ENCODE measurements at regions not wholly inside any gene's neighbourhood (a gene's known extent, or its start where the extent isn't known, plus 50 kb on each side); places are given as distances from the start of the nearest gene placed in this dataset.
"Not testable (repeated sequence)": the region's sequence is repeated elsewhere in the genome, so short reads cannot be mapped to it uniquely, and the experiment has no call there.

DNA sequence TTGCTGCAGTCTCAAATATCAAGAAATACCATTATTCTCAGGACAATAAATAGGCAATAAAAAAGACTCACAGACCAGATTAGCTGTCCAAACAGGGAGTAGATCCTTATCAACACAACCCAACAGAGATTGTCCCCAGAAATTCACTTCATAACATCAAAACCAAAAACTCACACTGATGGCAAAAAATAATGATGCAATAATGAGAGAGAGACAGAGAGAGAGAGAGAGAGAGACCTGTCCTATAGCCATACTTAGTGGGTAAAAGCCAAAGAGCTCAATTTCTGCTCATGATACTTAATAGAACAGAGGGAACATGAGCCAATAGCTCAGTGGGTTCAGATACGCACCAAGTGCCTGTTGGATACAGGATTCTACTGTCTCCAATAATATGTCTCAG, 244.5 kb downstream of the FAM72C start:
- intact Hi-C loops (cut with DNase I): no loop called here
- DNase-seq (no peak), ATAC-seq (ENCODE audit: poor library complexity) (no peak)

DNA sequence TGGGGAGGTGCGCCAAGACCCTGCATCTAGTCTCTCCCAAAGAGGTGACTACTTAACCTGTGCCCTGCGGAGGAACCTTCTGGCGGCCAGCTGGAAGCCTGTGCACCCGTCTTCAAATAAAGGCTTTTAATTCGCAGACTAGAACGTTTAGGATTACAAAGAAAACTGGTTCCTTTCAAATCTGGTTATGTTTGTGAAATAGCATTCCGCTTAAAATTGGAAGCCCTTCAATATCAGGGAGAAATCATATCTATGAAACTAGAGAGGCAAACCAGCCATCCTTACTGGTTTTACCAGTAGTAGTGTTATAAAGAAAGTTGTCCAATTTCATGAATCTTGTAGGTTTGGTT, 250.8 kb downstream of the FAM72C start:
- ATAC-seq (ENCODE audit: poor library complexity) (no peak), DNase-seq (no peak)
- intact Hi-C loops (cut with DNase I): no loop called here

DNA sequence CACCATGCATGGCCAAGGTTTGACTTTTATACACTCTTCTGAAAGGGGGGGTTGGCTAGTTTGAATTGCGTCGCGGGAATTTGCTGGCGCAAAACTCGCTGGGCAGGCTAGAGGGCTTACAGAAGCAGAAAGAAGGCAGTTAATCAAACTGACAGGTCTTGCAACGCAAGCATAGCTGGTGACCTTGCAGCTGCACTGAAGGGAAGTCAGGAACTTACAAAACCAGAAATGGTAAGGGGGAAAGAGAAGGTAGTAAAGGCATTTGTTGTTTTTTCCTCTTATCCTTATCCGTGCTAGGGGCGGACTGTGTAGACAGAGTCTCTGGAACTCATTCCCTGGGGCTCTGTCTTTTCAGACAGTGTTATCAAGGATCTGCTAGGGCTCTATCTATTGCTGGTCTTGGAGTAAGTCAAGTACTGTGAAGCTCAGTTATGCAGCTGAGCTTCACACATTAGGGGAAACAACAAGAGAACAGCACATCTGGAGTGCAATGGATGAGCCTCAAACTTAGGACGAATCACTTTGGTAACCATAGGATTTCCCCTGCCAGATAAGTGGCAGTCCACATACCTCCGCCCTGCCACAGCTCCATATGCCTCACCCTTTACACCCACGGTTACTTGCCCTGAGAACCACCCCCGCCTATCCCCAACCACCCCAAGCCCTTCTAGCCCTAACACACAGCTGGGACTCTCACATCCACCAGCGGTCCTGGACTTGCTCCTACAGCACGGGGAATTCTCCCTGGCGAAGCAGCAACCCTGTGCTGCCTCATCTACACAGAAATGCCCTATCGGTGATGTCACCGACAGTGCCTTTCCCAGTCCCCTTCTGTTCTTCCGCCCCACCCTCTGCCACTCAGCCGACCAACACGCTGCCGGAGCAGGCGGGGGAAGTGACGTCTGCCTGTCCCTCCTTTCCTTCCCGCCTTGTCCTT, 251.4 kb downstream of the FAM72C start:
- peak; percentile 53 for DNase-seq
- intact Hi-C loops (cut with DNase I): no loop called here
- peak; percentile 41 for ATAC-seq (ENCODE audit: poor library complexity)

DNA sequence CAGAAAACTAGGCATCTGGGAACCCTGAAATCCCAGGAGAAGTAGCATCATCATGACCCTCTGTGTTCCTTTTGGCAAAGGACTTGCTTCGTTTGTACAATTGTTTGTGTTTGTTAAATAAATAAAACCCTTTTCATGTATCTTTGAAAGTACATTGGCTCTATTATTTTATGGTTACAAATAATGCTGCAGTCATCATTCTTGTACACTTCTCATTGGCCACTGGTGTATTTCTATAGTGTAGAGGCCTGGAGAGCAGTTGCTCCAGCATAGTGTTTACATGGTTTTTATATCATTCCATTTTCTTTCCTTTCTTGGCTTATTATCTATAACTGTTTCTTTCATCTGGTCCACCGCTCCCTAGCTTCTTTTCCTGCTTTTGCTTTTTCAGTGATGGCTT, 253.3 kb downstream of the FAM72C start:
- intact Hi-C loops (cut with DNase I): no loop called here
- no peak for DNase-seq
- ATAC-seq (ENCODE audit: poor library complexity): no peak

DNA sequence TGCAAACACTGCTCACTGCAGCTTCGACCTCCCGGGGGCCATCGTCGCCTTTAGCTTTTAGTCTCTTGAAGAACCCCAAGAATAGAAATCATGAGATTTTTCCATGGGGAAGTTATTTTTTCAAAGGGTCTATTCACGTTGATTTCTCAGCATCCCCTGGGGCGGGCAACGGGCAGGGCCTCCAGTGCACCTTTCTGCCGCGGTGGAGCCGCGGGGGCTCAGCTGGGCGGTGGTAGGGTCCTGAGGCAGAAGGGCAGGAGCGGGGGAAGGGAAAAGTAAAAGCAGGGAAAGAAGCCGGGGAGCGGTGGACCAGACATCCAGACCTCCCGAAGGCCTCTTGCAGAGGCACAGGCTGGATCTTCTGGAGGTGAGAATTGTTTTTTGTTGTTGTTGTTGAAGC, 253.8 kb downstream of the FAM72C start:
- intact Hi-C loops (cut with DNase I): no loop called here
- DNase-seq (no peak), ATAC-seq (ENCODE audit: poor library complexity) (no peak)

GRCh38 chr1:143717434-143717833, 254.4 kb downstream of the FAM72C start:
- DNase-seq: no peak
- intact Hi-C loops (cut with DNase I): no loop called here
- ATAC-seq (ENCODE audit: poor library complexity): no peak

GRCh38 chr1:143714913-143715312, 256.9 kb downstream of the FAM72C start:
- DNase-seq; ATAC-seq (ENCODE audit: poor library complexity); intact Hi-C loops (cut with DNase I): not testable (repeated sequence)

DNA sequence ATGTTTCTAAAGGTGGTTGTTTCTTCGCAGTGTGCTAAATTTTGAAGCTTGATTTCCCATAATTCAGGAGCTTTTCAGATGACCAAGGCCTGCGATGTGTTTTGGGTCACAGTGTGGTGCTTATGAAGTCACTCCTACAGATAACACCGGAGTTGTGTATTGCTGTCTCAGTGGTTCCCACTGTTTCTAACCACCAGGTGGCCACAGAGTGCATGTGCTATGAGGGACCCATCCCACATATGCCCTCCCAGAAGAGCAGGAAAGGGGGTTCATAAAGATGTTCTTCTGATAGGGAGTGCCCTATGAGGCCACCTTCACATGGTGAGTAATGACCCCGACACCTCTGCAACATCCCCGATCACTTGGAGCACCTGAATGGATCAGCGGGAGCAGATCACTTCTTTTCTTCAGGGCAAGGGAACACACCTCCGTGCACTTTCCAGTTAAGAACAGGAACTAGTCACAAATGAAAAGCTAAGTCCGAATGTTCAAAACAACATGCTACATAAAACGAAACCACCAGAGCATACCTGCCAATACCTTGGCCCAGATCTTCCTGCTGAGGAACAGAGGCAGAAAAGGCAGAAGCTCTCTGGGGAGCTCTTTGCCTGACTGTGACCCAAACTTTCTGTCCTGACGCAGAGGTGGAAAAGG, 262.1 kb downstream of the FAM72C start:
- ATAC-seq (ENCODE audit: poor library complexity); DNase-seq; intact Hi-C loops (cut with DNase I): not testable (repeated sequence)

DNA sequence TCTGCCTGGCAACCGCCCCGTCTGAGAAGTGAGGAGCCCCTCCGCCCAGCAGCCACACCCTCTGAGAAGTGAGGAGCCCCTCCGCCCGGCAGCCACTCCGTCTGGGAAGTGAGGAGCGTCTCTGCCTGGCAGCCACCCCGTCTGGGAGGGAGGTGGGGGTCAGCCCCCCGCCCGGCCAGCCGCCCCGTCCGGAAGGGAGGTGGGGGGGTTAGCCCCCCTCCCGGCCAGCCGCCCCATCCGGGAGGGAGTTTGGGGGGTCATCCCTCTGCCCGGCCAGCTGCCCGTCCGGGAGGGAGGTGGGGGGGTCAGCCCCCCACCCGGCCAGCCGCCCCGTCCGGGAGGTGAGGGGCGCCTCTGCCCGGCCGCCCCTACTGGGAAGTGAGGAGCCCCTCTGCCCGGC, 269.0 kb downstream of the FAM72C start:
- intact Hi-C loops (cut with DNase I); ATAC-seq (ENCODE audit: poor library complexity); DNase-seq: not testable (repeated sequence)

DNA sequence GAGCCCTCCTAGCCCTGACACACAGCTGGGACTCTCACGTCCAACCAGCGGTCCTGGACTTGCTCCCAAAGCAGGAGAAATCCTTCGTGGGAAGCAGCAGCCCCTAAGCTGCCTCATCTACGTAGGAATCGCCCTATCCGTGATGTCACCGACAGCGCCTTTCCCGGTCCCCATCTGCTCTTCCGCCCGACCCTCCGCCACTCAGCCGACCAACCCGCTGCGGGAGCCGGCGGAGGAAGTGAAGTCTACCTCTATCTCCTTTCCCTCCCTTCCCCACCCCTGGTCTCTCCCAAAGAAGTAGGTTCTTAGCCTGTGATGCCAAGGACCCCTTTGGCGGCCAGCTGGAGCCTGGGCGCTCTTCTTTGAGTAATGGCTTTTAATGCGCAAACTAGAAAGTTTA, 272.1 kb downstream of the FAM72C start:
- DNase-seq: no peak
- ATAC-seq (ENCODE audit: poor library complexity): no peak
- intact Hi-C loops (cut with DNase I): no loop called here

GRCh38 chr1:143699115-143699514, 272.7 kb downstream of the FAM72C start:
- intact Hi-C loops (cut with DNase I): no loop called here
- DNase-seq (peak; percentile 51), ATAC-seq (ENCODE audit: poor library complexity) (no peak)

DNA sequence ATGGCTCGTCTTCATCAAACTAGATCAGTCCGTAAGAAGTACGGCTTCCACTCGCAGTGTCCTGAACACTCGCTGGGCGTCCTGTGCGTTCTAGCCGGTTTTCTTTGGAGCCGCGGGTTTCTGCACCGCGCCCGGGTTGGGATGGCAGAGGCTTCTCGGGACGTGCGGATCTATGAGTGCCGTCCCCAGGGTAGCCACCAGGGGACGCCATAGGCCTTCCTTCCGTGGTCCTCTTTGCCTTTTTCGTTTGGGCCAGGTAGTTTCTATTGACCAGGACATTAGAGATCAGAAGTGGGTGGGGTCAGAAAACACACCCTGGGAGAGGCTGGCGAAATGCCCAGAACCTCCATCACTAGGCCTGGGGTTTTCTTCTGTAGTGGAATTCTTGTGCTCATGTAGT, 273.8 kb downstream of the FAM72C start:
- DNase-seq: peak; percentile 52
- no peak for ATAC-seq (ENCODE audit: poor library complexity)
- intact Hi-C loops (cut with DNase I): no loop called here

DNA sequence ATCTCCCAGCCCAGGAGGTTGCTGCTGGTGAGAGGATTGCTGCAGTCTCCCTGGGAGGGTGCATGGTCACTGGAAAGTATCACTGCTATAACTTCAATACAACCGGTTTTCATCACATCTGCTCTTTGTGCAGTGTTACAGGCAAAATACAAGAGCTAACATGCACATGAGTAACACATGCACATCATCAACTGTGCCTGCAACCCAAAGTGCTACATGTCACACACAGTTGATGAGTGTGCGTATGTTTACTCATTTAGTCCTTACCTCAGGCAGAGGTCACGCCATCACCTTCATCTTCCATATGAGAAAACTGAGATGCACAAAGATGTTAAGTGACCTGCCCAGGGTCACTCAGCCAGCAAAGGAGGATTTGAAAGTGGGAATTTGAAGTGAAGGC, 277.7 kb downstream of the FAM72C start:
- DNase-seq: no peak
- ATAC-seq (ENCODE audit: poor library complexity): no peak
- intact Hi-C loops (cut with DNase I): no loop called here

- ATAC-seq (ENCODE audit: poor library complexity): no peak
- no peak for DNase-seq
- intact Hi-C loops (cut with DNase I): no loop called here
These were observed 279.7 kb downstream of the FAM72C start for GRCh38 chr1:143691971-143692529.

- intact Hi-C loops (cut with DNase I): no loop called here
- DNase-seq (no peak), ATAC-seq (ENCODE audit: poor library complexity) (no peak)
These were observed 280.3 kb downstream of the FAM72C start for GRCh38 chr1:143691400-143691891.

- intact Hi-C loops (cut with DNase I): no loop called here
- DNase-seq (no peak), ATAC-seq (ENCODE audit: poor library complexity) (no peak)
These were observed 282.0 kb downstream of the FAM72C start for GRCh38 chr1:143689781-143690180.

GRCh38 chr1:143680304-143680703, 291.5 kb downstream of the FAM72C start:
- no peak for DNase-seq
- intact Hi-C loops (cut with DNase I): no loop called here
- no peak for ATAC-seq (ENCODE audit: poor library complexity)

DNA sequence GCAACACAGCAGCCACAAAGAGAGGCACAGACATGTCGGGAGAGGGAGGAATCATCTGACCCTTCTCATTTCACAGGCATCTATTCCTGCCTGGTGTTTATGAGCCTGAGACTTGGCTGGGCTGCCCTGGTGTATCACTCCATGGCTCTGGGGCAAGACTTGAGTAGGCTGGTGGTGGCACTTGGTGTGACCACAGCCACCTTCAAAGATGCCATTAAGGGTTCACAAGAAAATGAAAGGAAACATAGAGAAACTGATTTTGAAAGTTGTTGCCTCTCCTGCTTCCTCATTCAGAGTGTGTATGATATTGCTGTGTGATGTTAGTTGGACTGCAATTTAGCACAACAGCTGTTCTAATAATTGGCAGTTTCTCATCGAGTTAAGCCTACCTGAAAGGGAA, 298.8 kb downstream of the FAM72C start:
- intact Hi-C loops (cut with DNase I): no loop called here
- DNase-seq (no peak), ATAC-seq (ENCODE audit: poor library complexity) (no peak)

DNA sequence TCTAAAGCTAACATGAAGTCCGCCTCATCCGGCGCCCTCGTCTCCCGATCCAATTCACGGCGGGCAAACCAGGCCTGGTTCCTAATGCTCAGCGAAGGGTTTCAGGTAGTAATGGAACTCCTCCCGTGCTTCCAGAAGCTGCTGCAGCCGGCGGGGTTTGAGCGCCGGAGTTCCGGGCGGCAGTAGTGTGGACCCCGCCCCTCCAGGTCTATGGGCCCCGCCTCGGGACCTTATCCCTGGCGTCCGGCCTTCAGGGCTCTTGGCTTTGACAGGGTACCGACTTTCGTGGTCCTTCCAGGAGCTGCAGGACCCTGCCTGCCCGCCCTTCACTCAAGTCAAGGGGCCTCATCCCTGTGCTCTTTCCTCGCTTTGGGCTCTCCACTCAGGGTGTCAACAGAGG, 304.1 kb downstream of the FAM72C start:
- DNase-seq (no peak), ATAC-seq (ENCODE audit: poor library complexity) (no peak)
- intact Hi-C loops (cut with DNase I): no loop called here

DNA sequence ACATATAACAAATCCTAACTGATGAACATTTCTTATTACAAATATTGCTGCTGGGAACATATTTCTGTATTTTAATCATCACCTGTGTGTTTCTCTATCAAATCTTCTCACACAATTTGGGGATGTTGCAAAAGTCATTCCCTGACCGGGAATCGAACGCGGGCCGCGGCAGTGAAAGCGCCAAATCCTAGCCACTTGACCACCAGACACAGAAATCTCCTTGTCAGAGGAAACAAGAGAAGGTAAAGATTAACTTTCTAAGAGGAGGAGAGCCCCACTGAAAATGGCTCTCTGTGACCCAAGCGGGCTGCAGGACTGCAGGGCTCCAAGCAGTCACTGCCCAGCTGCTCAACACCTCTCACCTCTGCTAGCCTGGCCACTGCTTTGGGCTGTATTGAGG, 304.9 kb downstream of the FAM72C start:
- intact Hi-C loops (cut with DNase I): no loop called here
- no peak for ATAC-seq (ENCODE audit: poor library complexity)

More for the DNA sequence above, 304.9 kb downstream of the FAM72C start:
- DNase-seq: no peak

Data from Right ventricle myocardium superior (tissue), 1 donor.